ENCODE measurements at regions not wholly inside any gene's neighbourhood (a gene's known extent, or its start where the extent isn't known, plus 50 kb on each side); places are given as distances from the start of the nearest gene placed in this dataset.
"Not testable (repeated sequence)": the region's sequence is repeated elsewhere in the genome, so short reads cannot be mapped to it uniquely, and the experiment has no call there.

- no peak for ATAC-seq
- Mint-ChIP-seq H3K27ac (no peak overlapping the region), H3K4me3 (no peak overlapping the region), H3K27me3 (peaks cover 53% of the 10 kb centered on the region), H3K36me3 (no peaks in the 10 kb centered on the region), H3K4me1 (peaks cover 15% of the 10 kb centered on the region), H3K9me3 (peaks cover 3% of the 10 kb centered on the region)
Measured at GRCh38 chr2:8238521-8239230, 443.2 kb upstream of the ID2 start.

DNA sequence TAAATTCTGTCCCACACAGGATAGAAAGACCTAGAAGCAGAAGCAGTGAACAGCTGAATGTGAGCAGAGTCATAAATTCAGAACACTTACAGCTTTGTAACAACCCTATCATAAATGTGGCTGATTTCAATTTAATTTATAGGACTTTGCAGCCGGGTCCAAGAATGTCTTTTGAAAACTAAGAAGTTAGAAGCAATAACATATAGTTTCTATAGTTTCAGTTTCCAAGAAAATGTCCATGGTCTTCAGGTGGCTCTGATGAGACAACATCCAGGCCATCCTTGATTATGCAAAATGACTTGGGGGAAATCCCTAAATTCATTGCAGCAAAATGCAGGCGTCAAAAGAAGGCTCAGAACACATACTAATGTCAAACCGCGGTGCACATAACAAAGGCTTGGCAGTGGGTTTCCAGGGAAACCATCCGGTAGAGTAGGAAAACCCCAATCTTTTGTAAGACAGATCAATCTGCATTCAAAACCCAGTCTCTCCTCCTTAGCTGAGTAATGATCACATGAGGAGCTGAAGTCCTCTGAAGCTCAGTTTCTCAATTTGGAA lies 442.2 kb upstream of the ID2 start:
- no peaks in the 10 kb centered on the region for H3K36me3 Mint-ChIP-seq
- peaks cover 7% of the 10 kb centered on the region for H3K9me3 Mint-ChIP-seq
- peaks cover 53% of the 10 kb centered on the region for H3K27me3 Mint-ChIP-seq
- H3K27ac Mint-ChIP-seq: no peak overlapping the region
- H3K4me3 Mint-ChIP-seq: no peak overlapping the region
- H3K4me1 Mint-ChIP-seq: peaks cover 10% of the 10 kb centered on the region
- peak; percentile 58 for ATAC-seq

- peaks cover 46% of the 10 kb centered on the region for H3K27me3 Mint-ChIP-seq
- no peak overlapping the region for H3K4me3 Mint-ChIP-seq
- no peak overlapping the region for H3K27ac Mint-ChIP-seq
- H3K36me3 Mint-ChIP-seq: no peaks in the 10 kb centered on the region
- H3K4me1 Mint-ChIP-seq: peaks cover 7% of the 10 kb centered on the region
- ATAC-seq: no peak
- H3K9me3 Mint-ChIP-seq: peaks cover 19% of the 10 kb centered on the region
Measured at GRCh38 chr2:8241317-8241716, 440.5 kb upstream of the ID2 start.

DNA sequence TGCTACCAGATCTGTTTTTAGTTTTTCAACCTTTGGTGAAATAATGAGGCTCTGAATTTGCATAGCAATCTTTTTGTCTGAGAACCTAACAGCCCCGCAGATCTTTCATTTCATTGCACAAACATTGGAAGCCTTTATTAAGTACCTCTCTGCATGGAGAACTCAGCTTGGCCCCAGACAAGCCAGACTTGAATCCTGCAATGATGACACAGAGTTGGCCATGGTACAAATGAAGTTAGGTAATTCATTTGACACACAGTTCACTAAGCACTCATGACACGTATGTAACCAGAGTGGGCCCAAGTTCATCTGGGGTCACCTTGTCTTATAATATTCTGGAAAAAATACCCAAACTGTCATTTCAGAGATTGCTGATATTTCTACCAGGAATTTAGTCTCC lies 439.1 kb upstream of the ID2 start:
- Mint-ChIP-seq H3K4me1 (peaks cover 7% of the 10 kb centered on the region), H3K27ac (no peak overlapping the region), H3K36me3 (no peaks in the 10 kb centered on the region), H3K4me3 (no peak overlapping the region), H3K9me3 (peaks cover 23% of the 10 kb centered on the region), H3K27me3 (peaks cover 37% of the 10 kb centered on the region)
- ATAC-seq: no peak

GRCh38 chr2:8243748-8244400 lies 438.0 kb upstream of the ID2 start:
- no peaks in the 10 kb centered on the region for H3K36me3 Mint-ChIP-seq
- no peak for ATAC-seq
- no peak overlapping the region for H3K27ac Mint-ChIP-seq
- H3K4me1 Mint-ChIP-seq: peaks cover 14% of the 10 kb centered on the region
- no peak overlapping the region for H3K4me3 Mint-ChIP-seq
- H3K27me3 Mint-ChIP-seq: peaks cover 42% of the 10 kb centered on the region
- peaks cover 23% of the 10 kb centered on the region for H3K9me3 Mint-ChIP-seq

DNA sequence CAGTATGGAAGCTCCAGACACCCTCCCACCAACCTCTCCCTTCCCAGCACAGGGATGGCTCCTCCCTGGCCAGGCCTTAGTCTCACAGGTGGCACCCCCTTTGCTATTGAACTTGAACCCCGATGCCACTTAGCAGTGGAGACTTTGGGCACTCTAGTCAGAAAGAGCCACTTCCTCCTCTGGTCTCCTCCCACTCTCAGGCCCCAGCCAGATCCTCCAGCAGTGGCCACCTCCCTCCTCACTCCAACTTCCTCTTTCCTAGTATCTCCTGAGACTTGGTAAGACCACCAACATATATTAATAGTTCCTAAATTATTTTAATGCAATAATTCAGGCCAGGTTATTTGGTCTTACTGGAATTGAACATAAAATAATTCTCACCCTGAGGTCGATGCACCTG lies 437.2 kb upstream of the ID2 start:
- no peak for ATAC-seq
- Mint-ChIP-seq H3K9me3 (peaks cover 23% of the 10 kb centered on the region), H3K27ac (no peak overlapping the region), H3K4me1 (peaks cover 14% of the 10 kb centered on the region), H3K36me3 (no peaks in the 10 kb centered on the region), H3K4me3 (no peak overlapping the region), H3K27me3 (peaks cover 35% of the 10 kb centered on the region)

GRCh38 chr2:8246137-8246536 lies 435.7 kb upstream of the ID2 start:
- peaks cover 30% of the 10 kb centered on the region for H3K27me3 Mint-ChIP-seq
- ATAC-seq: no peak
- no peak overlapping the region for H3K27ac Mint-ChIP-seq

DNA sequence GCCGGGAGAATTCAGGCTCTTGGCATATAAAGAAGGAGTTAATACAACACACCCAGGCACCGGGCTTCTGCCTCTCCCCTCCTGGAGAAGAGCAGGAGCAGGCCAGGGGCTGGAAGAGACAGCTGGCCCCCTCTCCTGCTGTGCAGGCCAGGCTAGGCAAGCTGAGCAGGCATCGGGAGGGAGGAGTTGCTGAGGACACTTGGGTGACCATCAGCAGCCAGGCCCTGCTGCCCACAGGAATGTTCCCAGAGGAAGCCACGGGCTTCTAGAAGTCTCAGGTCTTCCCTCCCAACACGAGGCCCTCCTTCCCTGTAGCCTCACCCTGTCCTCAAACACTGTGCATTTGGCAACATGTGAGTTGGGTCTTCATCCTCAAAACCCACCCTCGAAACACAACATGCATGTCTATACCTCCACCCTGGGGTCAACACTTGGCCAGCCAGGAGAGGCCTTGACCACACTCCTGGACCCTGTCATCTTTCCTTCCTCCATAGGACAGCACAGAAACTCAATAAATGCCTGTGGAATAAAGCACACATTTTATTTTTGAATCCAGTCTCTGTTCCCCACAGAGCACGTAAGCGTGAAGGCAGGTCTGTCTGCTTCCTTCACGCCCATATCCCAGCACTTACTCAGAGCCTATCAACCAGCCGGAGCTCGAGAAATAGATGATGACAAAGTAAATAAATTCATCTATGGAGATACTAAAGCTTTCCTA lies 433.8 kb upstream of the ID2 start:
- no peak for ATAC-seq
- Mint-ChIP-seq H3K4me1 (peaks cover 14% of the 10 kb centered on the region), H3K4me3 (no peak overlapping the region), H3K9me3 (peaks cover 30% of the 10 kb centered on the region), H3K27ac (no peak overlapping the region), H3K27me3 (peaks cover 42% of the 10 kb centered on the region), H3K36me3 (no peaks in the 10 kb centered on the region)

More at GRCh38 chr2:8246137-8246536, 435.7 kb upstream of the ID2 start:
- Mint-ChIP-seq H3K9me3 (peaks cover 30% of the 10 kb centered on the region), H3K4me3 (no peak overlapping the region), H3K36me3 (no peaks in the 10 kb centered on the region), H3K4me1 (peaks cover 14% of the 10 kb centered on the region)

- Mint-ChIP-seq H3K36me3 (no peaks in the 10 kb centered on the region), H3K9me3 (peaks cover 27% of the 10 kb centered on the region)
Measured at GRCh38 chr2:8248623-8248957, 433.3 kb upstream of the ID2 start.

GRCh38 chr2:8249141-8249540 lies 432.7 kb upstream of the ID2 start:
- Mint-ChIP-seq H3K9me3 (peaks cover 24% of the 10 kb centered on the region), H3K36me3 (no peaks in the 10 kb centered on the region), H3K4me3 (no peak overlapping the region), H3K27me3 (peaks cover 52% of the 10 kb centered on the region), H3K27ac (no peak overlapping the region), H3K4me1 (peaks cover 14% of the 10 kb centered on the region)
- no peak for ATAC-seq

More at GRCh38 chr2:8248623-8248957, 433.3 kb upstream of the ID2 start:
- Mint-ChIP-seq H3K27ac (no peak overlapping the region), H3K4me3 (no peak overlapping the region), H3K27me3 (peaks cover 46% of the 10 kb centered on the region), H3K4me1 (peaks cover 14% of the 10 kb centered on the region)
- no peak for ATAC-seq

DNA sequence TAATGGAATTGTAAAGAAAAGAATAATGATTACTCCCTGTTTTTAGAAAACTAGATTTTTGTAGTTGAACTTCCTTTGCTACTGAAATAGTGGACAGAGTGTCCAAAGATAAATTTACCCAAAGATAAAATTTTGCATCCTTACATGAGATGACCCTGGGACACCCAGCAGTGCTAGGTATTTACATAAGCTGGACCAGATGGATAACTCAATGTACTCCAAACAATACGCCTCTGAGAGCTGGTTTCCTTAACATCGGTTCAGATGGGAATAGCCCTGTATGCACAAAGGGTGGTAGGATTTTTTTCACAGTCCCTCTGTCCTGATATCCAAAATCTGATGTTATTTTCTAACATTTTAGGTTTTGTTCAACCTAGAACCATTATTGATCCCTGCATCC lies 432.1 kb upstream of the ID2 start:
- H3K4me3 Mint-ChIP-seq: no peak overlapping the region
- H3K4me1 Mint-ChIP-seq: peaks cover 9% of the 10 kb centered on the region
- no peaks in the 10 kb centered on the region for H3K36me3 Mint-ChIP-seq
- H3K27me3 Mint-ChIP-seq: peaks cover 58% of the 10 kb centered on the region
- no peak for ATAC-seq
- peaks cover 23% of the 10 kb centered on the region for H3K9me3 Mint-ChIP-seq
- H3K27ac Mint-ChIP-seq: no peak overlapping the region

GRCh38 chr2:8250290-8250689 lies 431.6 kb upstream of the ID2 start:
- Mint-ChIP-seq H3K27ac (peak overlapping the region; percentile 6), H3K27me3 (peaks cover 63% of the 10 kb centered on the region), H3K9me3 (peaks cover 20% of the 10 kb centered on the region)
- not testable (repeated sequence) for H3K4me1 Mint-ChIP-seq, H3K4me3 Mint-ChIP-seq, ATAC-seq, H3K36me3 Mint-ChIP-seq

GRCh38 chr2:8251291-8251690 lies 430.6 kb upstream of the ID2 start:
- H3K27me3 Mint-ChIP-seq: peaks cover 73% of the 10 kb centered on the region
- no peak overlapping the region for H3K27ac Mint-ChIP-seq
- no peak overlapping the region for H3K4me3 Mint-ChIP-seq
- ATAC-seq: peak; percentile 40
- peaks cover 7% of the 10 kb centered on the region for H3K4me1 Mint-ChIP-seq
- H3K36me3 Mint-ChIP-seq: no peaks in the 10 kb centered on the region
- peaks cover 11% of the 10 kb centered on the region for H3K9me3 Mint-ChIP-seq

DNA sequence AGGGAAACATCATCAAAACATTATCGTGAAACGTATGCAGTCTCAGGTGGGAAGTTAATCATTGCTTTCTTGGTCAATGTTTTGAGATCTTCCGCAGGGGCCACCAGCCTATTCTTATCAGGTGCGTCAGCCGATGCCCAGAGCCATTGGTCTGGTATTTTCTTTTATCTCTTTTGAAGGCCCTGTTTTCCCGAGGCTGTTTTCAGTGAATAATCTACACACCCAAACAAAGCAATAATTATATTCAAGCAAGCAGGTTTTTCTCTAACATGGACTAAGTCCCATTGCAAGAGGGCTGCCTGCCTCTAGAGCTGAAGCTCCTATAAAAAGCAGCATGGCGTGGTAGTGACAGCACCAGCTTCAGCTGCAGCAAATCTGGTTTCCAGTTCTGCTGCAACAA lies 430.0 kb upstream of the ID2 start:
- Mint-ChIP-seq H3K9me3 (peaks cover 7% of the 10 kb centered on the region), H3K27ac (no peak overlapping the region), H3K27me3 (peaks cover 73% of the 10 kb centered on the region), H3K4me1 (peaks cover 7% of the 10 kb centered on the region), H3K36me3 (no peaks in the 10 kb centered on the region), H3K4me3 (no peak overlapping the region)
- no peak for ATAC-seq

DNA sequence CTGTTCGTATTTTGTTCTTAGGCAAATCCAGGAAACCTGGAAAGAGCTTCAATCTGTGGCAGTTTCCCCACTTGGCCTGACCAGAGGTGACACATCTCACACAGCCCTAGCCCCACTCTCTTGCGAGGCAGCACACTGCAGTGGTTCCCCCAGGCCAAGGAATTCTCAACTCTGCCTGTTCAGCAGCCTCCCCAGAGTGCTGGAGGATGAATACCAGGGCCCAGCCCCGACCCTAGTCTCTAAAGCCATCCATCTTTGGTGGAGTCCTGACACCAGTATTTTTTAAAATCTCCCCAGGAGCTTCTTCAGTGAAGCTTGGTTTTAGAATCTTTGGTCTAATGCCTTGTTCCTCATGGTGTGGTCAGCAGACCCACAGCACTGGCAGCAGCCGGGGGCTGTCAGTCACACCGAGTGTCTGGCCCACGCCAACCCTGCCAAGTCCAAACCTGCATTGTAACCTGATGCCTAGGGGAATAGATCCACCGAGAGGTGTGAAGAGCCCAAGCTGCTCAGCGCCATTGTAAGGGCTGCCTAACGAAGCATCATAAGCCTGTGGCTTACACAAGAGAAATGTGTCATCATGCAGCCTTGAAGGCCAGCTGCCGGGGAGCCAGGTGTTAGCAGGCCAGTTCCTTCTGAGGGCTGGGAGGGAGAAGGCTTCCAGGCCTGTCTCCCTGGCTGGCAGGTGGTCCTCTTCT lies 428.7 kb upstream of the ID2 start:
- H3K27ac Mint-ChIP-seq: no peak overlapping the region
- ATAC-seq: peak; percentile 32
- peaks cover 7% of the 10 kb centered on the region for H3K9me3 Mint-ChIP-seq
- H3K27me3 Mint-ChIP-seq: peaks cover 65% of the 10 kb centered on the region
- H3K4me1 Mint-ChIP-seq: peaks cover 5% of the 10 kb centered on the region
- H3K4me3 Mint-ChIP-seq: no peak overlapping the region
- H3K36me3 Mint-ChIP-seq: no peaks in the 10 kb centered on the region
